HEK293 (cell line): ENCODE measurements at regions not wholly inside any gene's neighbourhood (a gene's known extent, or its start where the extent isn't known, plus 50 kb on each side); places are given as distances from the start of the nearest gene placed in this dataset.

ENCODE experiments used
- ZNF114 ChIP-seq: fragments of 450-650 bp; formaldehyde crosslinking; IDR thresholded peaks from 2 replicates; pipeline ENCODE4 v1.5.0; 2017; ENCODE audit warnings: missing biosample characterization, missing genetic modification characterization
- ZNF155 ChIP-seq: fragments of 450-650 bp; formaldehyde crosslinking; IDR thresholded peaks from 2 replicates; pipeline ENCODE4 v1.5.1; 2016; ENCODE audit warnings: missing biosample characterization, missing genetic modification characterization
- ZNF23 ChIP-seq: fragments of 450-650 bp; formaldehyde crosslinking; IDR thresholded peaks from 2 replicates; pipeline ENCODE4 v1.5.1; 2016; ENCODE audit warnings: missing biosample characterization, missing genetic modification characterization, borderline replicate concordance
- ZNF473 ChIP-seq: fragments of 450-650 bp; formaldehyde crosslinking; IDR thresholded peaks from 2 replicates; pipeline ENCODE4 v1.5.1; 2017; ENCODE audit warnings: missing biosample characterization, missing genetic modification characterization
- TF ChIP-seq, protein P1 (sequence below): fragments of 450-650 bp; formaldehyde crosslinking; IDR thresholded peaks from 2 replicates; pipeline ENCODE4 v1.5.1; 2016; ENCODE audit warnings: missing biosample characterization, missing genetic modification characterization

- TF ChIP-seq, protein P1, sequence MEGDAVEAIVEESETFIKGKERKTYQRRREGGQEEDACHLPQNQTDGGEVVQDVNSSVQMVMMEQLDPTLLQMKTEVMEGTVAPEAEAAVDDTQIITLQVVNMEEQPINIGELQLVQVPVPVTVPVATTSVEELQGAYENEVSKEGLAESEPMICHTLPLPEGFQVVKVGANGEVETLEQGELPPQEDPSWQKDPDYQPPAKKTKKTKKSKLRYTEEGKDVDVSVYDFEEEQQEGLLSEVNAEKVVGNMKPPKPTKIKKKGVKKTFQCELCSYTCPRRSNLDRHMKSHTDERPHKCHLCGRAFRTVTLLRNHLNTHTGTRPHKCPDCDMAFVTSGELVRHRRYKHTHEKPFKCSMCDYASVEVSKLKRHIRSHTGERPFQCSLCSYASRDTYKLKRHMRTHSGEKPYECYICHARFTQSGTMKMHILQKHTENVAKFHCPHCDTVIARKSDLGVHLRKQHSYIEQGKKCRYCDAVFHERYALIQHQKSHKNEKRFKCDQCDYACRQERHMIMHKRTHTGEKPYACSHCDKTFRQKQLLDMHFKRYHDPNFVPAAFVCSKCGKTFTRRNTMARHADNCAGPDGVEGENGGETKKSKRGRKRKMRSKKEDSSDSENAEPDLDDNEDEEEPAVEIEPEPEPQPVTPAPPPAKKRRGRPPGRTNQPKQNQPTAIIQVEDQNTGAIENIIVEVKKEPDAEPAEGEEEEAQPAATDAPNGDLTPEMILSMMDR (tag by site-specific recombination), result no peak
- no peak for TF ChIP-seq ZNF114 (tag by site-specific recombination)
- no peak for TF ChIP-seq ZNF23 (tag by site-specific recombination)
- TF ChIP-seq ZNF473 (tag by site-specific recombination), result no peak
- TF ChIP-seq ZNF155, result no peak
Measured at GRCh38 chr18:39462436-39462835, 1896.8 kb upstream of the CELF4 start.
